Activated naive CD4-positive, alpha-beta T cell treated with anti-CD3 and anti-CD28 coated beads for 36 hours (primary cell): ENCODE measurements at regions not wholly inside any gene's neighbourhood (a gene's known extent, or its start where the extent isn't known, plus 50 kb on each side); places are given as distances from the start of the nearest gene placed in this dataset.

Experiments
- CTCF ChIA-PET: fragments of 350-600 bp; sonication (Branson Sonifier 250); formaldehyde crosslinking; loops from one replicate; lab custom pipeline; 2021; ENCODE audit warnings: antibody characterized with exemption; lab: Charles Lee
- DNase-seq: peaks from one replicate; pipeline ENCODE4 v3.0.0-alpha.2; 2020
- H3K27ac Mint-ChIP-seq: one replicate; pipeline ENCODE4 v1.8.0; 2021; ENCODE audit warnings: mild to moderate bottlenecking, mixed read lengths
- H3K27me3 Mint-ChIP-seq: one replicate; pipeline ENCODE4 v1.8.0; 2021; ENCODE audit warnings: low read depth, mixed read lengths
- H3K36me3 Mint-ChIP-seq: one replicate; pipeline ENCODE4 v1.8.0; 2021; ENCODE audit warnings: low read depth, mixed read lengths
- H3K4me1 Mint-ChIP-seq: one replicate; pipeline ENCODE4 v1.8.0; 2021; ENCODE audit warnings: low read depth, mixed read lengths
- H3K4me3 Mint-ChIP-seq: one replicate; pipeline ENCODE4 v1.8.0; 2021; ENCODE audit warnings: mild to moderate bottlenecking, moderate library complexity, mixed read lengths
- H3K9me3 Mint-ChIP-seq: one replicate; pipeline ENCODE4 v1.8.0; 2021; ENCODE audit warnings: mixed read lengths
- intact Hi-C: fragments of 100-400 bp; cut with micrococcal nuclease; formaldehyde crosslinking; loops from one replicate; pipeline ENCODE4 v1.15.1; 2023

DNA sequence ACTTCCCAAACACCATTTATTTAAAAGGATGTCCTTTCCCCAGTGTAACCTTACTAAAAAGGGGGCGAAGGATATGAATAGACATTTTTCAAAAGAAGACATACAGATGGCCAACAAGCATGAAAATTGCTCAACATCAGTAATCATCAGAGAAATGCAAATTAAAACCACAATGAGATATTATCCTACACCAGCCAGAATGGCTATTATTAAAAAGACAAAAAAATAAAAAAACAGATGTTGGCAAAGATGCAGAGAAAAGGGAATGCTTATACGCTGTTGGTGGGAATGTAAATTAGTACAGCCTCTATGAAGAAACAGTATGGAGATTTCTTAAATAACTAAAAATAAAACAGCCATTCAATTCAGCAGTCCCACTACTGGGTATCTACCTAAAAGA is 142.3 kb upstream of the NT5C1B start:
- no peaks in the 10 kb centered on the region for H3K4me1 Mint-ChIP-seq
- no peak overlapping the region for H3K4me3 Mint-ChIP-seq
- H3K36me3 Mint-ChIP-seq: peaks cover 10% of the 10 kb centered on the region
- intact Hi-C loops: no loop called here
- no peaks in the 10 kb centered on the region for H3K27me3 Mint-ChIP-seq
- CTCF ChIA-PET: no interaction called here
- DNase-seq: no peak
- no peak overlapping the region for H3K27ac Mint-ChIP-seq
- H3K9me3 Mint-ChIP-seq: peaks cover 23% of the 10 kb centered on the region

DNA sequence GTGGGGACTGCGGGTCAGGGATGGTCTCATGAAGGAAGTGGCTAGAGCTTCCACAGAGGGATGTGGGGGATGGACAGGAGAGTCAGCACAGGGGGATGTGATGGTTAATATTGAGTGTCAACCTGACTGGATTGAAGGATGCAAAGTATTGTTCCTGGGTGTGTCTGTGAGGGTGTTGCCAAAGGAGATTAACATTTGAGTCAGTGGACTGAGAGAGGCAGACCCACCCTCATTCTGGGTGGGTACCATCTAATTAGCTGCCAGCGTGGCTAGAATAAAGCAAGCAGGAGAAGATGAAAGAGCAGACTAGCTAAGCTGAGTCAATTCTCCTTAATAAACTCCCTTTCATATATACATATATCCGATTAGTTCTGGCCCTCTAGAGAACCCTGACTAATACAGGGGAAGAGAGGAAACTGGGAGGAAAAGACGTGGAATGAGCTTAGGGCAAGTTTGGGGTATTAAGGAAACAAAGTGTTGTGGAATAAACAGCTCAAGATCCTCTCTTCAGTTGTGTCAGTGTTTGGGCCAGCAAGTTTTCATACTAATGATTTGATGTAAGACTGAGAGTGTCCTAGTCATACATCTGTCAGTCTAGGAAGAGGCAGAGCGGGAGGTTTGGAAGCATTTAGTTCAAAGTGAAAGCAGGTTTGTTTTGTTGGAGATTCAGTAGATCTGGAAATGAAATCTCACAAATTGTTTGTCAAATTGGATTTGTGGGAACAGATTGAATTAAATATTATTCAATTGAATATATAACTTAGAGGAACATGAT is 135.2 kb upstream of the NT5C1B start:
- Mint-ChIP-seq H3K27me3 (no peaks in the 10 kb centered on the region), H3K9me3 (no peaks in the 10 kb centered on the region), H3K4me3 (no peak overlapping the region), H3K4me1 (no peaks in the 10 kb centered on the region), H3K27ac (no peak overlapping the region), H3K36me3 (peaks cover 8% of the 10 kb centered on the region)
- CTCF ChIA-PET: no interaction called here
- intact Hi-C loops: no loop called here
- no peak for DNase-seq

DNA sequence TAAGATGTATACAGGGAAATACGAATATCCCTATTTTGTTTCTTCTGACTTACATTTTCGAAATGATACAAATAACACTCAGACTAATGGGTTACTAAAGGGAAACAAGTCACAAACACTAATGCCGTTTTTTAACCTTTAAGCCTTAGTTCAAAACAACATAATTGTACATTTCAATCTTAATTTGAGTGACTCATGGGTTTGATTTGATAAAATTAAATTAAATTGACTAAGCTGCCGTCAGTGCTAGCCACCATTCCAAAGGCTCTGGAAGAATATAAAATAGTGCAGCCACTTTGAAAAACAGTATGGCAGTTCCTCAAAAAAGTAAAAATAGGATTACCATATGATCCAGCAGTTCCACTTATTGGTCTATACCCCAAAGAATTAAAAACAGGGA is 133.8 kb upstream of the NT5C1B start:
- intact Hi-C loops: no loop called here
- Mint-ChIP-seq H3K36me3 (peaks cover 8% of the 10 kb centered on the region), H3K4me1 (no peaks in the 10 kb centered on the region), H3K9me3 (no peaks in the 10 kb centered on the region), H3K27me3 (no peaks in the 10 kb centered on the region), H3K4me3 (no peak overlapping the region), H3K27ac (no peak overlapping the region)
- CTCF ChIA-PET: no interaction called here
- DNase-seq: no peak

DNA sequence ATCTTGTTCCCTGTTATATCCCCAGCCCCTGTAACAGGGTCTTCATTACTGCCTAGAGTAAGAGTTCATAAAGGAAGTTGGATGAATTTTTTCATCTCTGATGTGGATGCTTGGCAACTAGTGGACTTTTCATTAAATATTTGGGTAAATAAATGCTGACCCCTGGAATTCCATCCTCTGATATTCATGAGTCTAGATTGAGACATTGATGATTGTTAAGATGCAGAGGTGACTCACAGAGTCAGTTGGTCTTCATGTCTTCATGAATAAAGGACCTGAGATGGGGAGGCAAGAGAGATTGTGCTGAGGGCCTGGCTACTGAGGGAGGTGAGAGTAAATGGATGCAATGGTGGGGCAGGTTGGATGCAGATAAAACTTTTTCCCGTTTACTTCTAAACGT is 132.7 kb upstream of the NT5C1B start:
- H3K4me3 Mint-ChIP-seq: no peak overlapping the region
- H3K27ac Mint-ChIP-seq: no peak overlapping the region
- no peak for DNase-seq
- no peaks in the 10 kb centered on the region for H3K9me3 Mint-ChIP-seq
- CTCF ChIA-PET: no interaction called here
- H3K36me3 Mint-ChIP-seq: peaks cover 7% of the 10 kb centered on the region
- H3K4me1 Mint-ChIP-seq: no peaks in the 10 kb centered on the region
- no peaks in the 10 kb centered on the region for H3K27me3 Mint-ChIP-seq
- intact Hi-C loops: no loop called here

DNA sequence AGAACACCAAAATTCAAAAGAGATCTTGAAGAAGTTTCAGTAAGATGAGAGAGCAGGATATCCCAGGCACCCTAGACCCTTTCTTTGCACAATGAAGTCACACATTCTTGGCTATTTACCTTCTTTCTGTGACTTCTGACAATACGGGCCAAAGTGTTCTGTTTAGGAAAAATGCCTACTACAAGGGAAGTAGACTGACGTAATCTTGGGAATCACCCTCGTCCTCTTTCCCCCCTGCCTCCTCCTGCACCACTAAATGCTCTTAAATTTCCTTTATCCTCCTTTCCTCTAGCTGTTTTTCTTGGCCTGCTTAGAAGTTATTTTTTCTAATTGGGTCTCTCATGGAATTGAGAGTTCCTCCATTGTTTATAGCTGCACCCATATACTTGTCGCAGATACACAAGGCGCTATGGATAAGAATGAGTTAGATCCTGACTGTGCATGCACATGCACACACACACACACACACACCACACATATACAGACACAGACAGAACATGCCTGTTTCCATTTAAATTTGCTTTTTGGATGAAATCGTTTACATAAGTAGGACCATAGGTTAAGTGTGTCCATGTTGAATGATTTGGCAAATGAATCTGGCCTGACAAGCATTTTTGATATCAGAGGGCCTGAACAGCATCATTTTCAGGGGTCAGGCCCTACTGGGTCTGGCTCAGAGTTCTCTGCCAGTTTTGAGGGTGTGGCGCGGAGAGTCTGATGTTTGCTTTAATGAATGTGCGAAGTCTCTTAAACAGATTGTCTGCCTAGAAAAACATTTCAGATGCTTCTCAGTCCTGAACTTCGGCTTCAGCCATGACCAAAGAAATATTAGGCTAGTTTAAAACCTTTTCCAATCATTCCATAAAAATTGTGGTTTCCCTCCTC is 131.9 kb upstream of the NT5C1B start:
- Mint-ChIP-seq H3K4me1 (no peaks in the 10 kb centered on the region), H3K27ac (no peak overlapping the region), H3K36me3 (peaks cover 4% of the 10 kb centered on the region), H3K4me3 (no peak overlapping the region), H3K27me3 (no peaks in the 10 kb centered on the region), H3K9me3 (no peaks in the 10 kb centered on the region)
- DNase-seq: no peak
- intact Hi-C loops: no loop called here
- CTCF ChIA-PET: no interaction called here

DNA sequence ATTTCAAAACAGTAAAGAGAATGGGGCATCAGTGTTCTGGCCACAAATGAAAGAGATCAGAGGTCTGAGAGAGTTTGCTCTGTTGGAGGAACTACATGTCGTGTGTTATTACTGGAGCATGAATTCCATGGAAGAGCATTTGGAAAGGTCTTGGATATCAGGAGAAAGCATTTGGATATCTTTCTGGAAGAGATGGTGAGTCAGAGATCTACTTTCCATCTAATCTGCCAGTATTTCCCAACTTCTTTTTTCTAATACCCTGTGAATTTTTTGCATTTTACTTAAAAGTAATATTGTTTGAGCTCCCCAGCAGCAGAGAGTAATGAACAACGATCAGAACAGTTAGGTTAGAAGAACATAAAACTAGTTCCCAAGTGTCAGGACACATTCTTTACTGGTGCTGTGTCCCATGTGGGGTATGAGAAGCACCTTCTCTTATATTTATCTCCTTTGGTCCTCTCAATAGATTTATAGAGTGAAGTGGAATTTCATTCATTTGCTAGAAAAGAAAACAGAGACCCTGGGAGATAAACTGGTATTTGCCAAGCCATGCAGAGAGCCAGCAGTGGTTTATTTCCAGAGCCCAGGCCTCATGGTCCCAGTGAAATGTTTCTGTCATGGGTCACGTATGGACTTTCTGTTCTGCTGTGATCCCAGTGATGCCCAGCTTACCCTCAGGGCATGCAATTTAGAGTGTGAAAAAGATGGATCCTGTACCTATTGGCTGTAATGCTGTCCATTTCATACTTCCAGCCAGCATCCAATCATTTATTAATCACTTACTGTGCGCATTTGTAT is 130.8 kb upstream of the NT5C1B start:
- Mint-ChIP-seq H3K27me3 (no peaks in the 10 kb centered on the region), H3K4me3 (no peak overlapping the region), H3K4me1 (no peaks in the 10 kb centered on the region), H3K9me3 (no peaks in the 10 kb centered on the region), H3K36me3 (peaks cover 4% of the 10 kb centered on the region), H3K27ac (no peak overlapping the region)
- intact Hi-C loops: no loop called here
- DNase-seq: no peak
- CTCF ChIA-PET: no interaction called here

DNA sequence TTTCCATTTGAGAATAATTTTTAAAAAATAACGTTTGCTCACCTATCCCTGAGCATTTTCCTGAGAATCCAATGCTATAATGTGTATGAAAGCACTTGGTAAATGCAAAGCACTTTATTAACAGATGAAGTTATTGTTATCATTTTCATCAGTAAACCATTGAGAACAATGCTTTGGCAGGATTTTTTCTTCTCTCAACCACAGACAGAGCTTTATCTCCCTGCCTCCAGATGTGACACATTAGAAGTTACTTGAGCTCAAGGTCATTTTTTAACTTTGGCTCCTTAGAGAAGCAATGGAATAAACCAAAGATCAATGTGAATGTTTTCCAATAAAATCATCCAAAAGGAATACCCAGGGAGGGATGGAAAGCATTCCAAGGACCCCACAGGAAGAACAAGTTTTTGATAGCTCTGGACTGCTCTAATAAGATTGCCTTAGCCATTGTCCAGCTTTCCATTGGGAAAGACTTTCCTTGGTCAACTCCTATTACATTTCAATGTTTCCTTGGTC is 118.9 kb upstream of the NT5C1B start:
- no peak for DNase-seq
- Mint-ChIP-seq H3K36me3 (peaks cover 2% of the 10 kb centered on the region), H3K4me1 (no peaks in the 10 kb centered on the region), H3K27ac (no peak overlapping the region), H3K27me3 (no peaks in the 10 kb centered on the region), H3K4me3 (no peak overlapping the region), H3K9me3 (peaks cover 3% of the 10 kb centered on the region)
- CTCF ChIA-PET: no interaction called here
- intact Hi-C loops: no loop called here

DNA sequence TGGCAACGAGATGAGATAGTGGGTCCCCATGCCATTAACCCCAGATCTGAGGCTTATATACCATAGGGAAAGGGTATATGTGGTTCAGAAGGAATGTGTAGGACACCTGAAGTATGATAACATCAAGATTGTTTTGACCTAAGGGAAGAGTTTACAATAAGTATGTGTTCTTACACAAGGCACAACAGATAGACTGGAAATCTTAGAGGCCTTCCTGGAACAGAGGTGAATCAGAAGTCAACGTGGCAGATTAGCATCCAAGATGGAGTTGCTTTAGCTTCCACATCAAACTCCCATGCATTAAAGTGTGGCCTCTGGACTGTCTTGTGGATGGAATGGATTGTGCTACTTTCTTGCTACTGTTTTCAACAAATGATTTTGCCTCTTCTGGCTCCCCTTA is 116.6 kb upstream of the NT5C1B start:
- Mint-ChIP-seq H3K27ac (no peak overlapping the region), H3K4me1 (no peaks in the 10 kb centered on the region), H3K36me3 (no peaks in the 10 kb centered on the region), H3K27me3 (no peaks in the 10 kb centered on the region), H3K9me3 (no peaks in the 10 kb centered on the region), H3K4me3 (no peak overlapping the region)
- DNase-seq: no peak
- intact Hi-C loops: no loop called here
- CTCF ChIA-PET: interaction anchor here (2.1 kb wide), 1 partner anchor 185 kb away, joined by 4 read pairs; no protein-coding TSS in a partner anchor

DNA sequence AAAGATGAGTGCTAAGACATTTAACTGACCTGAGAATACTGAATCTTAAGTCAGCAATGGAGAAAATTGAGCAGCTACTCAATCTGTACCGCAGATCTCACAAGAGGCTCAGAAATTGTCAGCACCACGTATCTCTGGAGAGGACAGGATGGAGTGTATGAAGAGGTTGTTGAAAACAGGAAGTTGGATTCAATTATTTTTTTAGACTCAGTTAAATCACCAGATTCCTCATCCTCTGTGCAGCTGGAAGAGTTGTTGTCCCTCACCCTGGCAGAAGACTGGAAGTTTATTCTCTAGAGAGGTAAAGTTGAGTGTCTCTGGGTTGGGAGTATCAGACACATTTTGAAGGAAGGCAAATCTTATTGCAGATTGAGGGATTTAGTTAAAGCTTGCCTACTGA is 114.9 kb upstream of the NT5C1B start:
- H3K9me3 Mint-ChIP-seq: no peaks in the 10 kb centered on the region
- DNase-seq: no peak
- intact Hi-C loops: no loop called here
- H3K27me3 Mint-ChIP-seq: no peaks in the 10 kb centered on the region
- H3K4me3 Mint-ChIP-seq: no peak overlapping the region
- no peaks in the 10 kb centered on the region for H3K36me3 Mint-ChIP-seq
- H3K27ac Mint-ChIP-seq: no peak overlapping the region
- H3K4me1 Mint-ChIP-seq: no peaks in the 10 kb centered on the region
- CTCF ChIA-PET: no interaction called here

DNA sequence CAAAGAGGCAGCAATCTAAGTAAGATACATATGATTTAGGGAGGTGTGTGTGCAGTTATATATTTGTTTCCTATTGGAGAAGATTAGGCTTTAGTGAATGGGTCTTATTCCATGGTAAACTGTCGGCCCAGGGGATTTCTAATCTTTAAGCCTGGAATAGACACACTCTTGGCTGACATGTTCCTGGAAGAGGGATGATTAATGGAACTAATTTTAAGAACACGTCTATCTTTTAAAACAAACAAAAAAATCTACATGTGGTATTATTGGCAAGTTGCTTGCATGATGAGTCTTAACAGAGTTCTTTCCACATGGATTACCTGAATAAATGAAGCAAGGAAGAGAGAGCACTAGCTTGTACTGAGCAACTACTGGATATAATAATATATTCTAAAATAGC is 114.2 kb upstream of the NT5C1B start:
- intact Hi-C loops: no loop called here
- CTCF ChIA-PET: no interaction called here
- no peak for DNase-seq
- H3K27me3 Mint-ChIP-seq: no peaks in the 10 kb centered on the region
- no peak overlapping the region for H3K4me3 Mint-ChIP-seq
- no peak overlapping the region for H3K27ac Mint-ChIP-seq
- no peaks in the 10 kb centered on the region for H3K36me3 Mint-ChIP-seq
- no peaks in the 10 kb centered on the region for H3K9me3 Mint-ChIP-seq
- no peaks in the 10 kb centered on the region for H3K4me1 Mint-ChIP-seq

DNA sequence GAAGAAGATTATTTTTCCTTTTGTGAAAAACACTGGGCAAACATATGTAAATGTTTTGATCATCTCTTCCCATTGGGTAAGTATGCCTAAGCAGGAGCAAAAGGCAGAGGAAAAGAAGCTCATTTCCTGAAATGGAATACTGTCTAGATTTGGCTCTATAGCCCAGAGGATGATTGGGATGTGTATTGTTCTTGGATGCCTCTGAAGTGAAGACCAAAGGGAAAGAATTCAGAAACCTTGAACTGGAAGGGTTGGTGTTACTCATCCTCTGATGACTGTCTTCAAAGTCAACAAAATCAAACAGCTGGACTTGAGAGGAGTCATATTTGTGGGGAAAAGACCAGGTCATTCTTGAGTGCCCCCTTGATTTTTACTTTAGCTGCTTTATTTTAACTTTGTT is 112.6 kb upstream of the NT5C1B start:
- CTCF ChIA-PET: no interaction called here

DNA sequence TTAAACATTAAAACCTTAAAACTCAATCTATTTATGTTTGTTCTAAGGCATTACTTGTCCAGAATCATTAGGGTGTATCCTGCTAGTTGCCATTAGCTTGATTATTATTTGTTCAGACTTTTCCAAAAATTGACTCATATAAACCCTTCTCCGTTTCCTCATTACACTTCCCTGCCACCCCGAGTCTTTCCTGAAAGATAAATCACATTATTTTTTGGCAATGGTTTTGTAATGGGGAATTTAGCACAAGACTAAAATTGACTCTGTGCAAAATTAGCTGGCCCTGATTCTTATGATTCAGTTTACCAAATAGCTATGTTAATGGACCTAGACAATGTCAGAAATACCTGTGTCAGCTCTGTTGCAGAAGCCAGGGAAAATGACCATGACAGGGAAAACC is 112.2 kb upstream of the NT5C1B start:
- Mint-ChIP-seq H3K9me3 (no peaks in the 10 kb centered on the region), H3K4me3 (no peak overlapping the region), H3K36me3 (peaks cover under 1% of the 10 kb centered on the region), H3K27me3 (no peaks in the 10 kb centered on the region), H3K4me1 (no peaks in the 10 kb centered on the region), H3K27ac (no peak overlapping the region)
- intact Hi-C loops: no loop called here
- CTCF ChIA-PET: no interaction called here
- DNase-seq: no peak

More for the DNA sequence above, 112.6 kb upstream of the NT5C1B start:
- Mint-ChIP-seq H3K4me1 (no peaks in the 10 kb centered on the region), H3K27me3 (no peaks in the 10 kb centered on the region), H3K4me3 (no peak overlapping the region), H3K9me3 (no peaks in the 10 kb centered on the region), H3K27ac (no peak overlapping the region), H3K36me3 (no peaks in the 10 kb centered on the region)
- no peak for DNase-seq
- intact Hi-C loops: no loop called here
